ENCODE measurements at regions not wholly inside any gene's neighbourhood (a gene's known extent, or its start where the extent isn't known, plus 50 kb on each side); places are given as distances from the start of the nearest gene placed in this dataset.
A peak's percentile ranks its signal among the peaks of the same experiment; 100 is the strongest.
"Not testable (repeated sequence)": the region's sequence is repeated elsewhere in the genome, so short reads cannot be mapped to it uniquely, and the experiment has no call there.

GRCh38 chr13:87981416-87981815, 310.2 kb downstream of the SLITRK5 start:
- DNase-seq (ENCODE audit: low read depth in 2 of 2) = no peak

- DNase-seq (ENCODE audit: low read depth in 2 of 2) = no peak
Observed at GRCh38 chr13:87982400-87982799, 311.2 kb downstream of the SLITRK5 start.

GRCh38 chr13:87986639-87987250, 315.6 kb downstream of the SLITRK5 start:
- DNase-seq (ENCODE audit: low read depth in 2 of 2) = no peak

- DNase-seq (ENCODE audit: low read depth in 2 of 2) = no peak
Observed at GRCh38 chr13:87998081-87998480, 326.9 kb downstream of the SLITRK5 start.

GRCh38 chr13:87999240-87999700, 328.1 kb downstream of the SLITRK5 start:
- no peak for DNase-seq (ENCODE audit: low read depth in 2 of 2)

- no peak for DNase-seq (ENCODE audit: low read depth in 2 of 2)
Observed at GRCh38 chr13:87999788-88000187, 328.6 kb downstream of the SLITRK5 start.

- no peak for DNase-seq (ENCODE audit: low read depth in 2 of 2)
Observed at GRCh38 chr13:88000239-88000638, 329.1 kb downstream of the SLITRK5 start.

GRCh38 chr13:88000787-88001186, 329.6 kb downstream of the SLITRK5 start:
- DNase-seq (ENCODE audit: low read depth in 2 of 2) = no peak

- no peak for DNase-seq (ENCODE audit: low read depth in 2 of 2)
Observed at GRCh38 chr13:88005188-88005587, 334.0 kb downstream of the SLITRK5 start.

GRCh38 chr13:88014527-88014926, 343.4 kb downstream of the SLITRK5 start:
- no peak for DNase-seq (ENCODE audit: low read depth in 2 of 2)

GRCh38 chr13:88022431-88023208, 351.4 kb downstream of the SLITRK5 start:
- no peak for DNase-seq (ENCODE audit: low read depth in 2 of 2)

GRCh38 chr13:88026241-88026640, 355.1 kb downstream of the SLITRK5 start:
- no peak for DNase-seq (ENCODE audit: low read depth in 2 of 2)

- no peak for DNase-seq (ENCODE audit: low read depth in 2 of 2)
Observed at GRCh38 chr13:88031980-88032559, 360.9 kb downstream of the SLITRK5 start.

- DNase-seq (ENCODE audit: low read depth in 2 of 2) = not testable (repeated sequence)
Observed at GRCh38 chr13:88036205-88036604, 365.0 kb downstream of the SLITRK5 start.

GRCh38 chr13:88042489-88042888, 371.3 kb downstream of the SLITRK5 start:
- no peak for DNase-seq (ENCODE audit: low read depth in 2 of 2)

- DNase-seq (ENCODE audit: low read depth in 2 of 2) = no peak
Observed at GRCh38 chr13:88051746-88052482, 380.7 kb downstream of the SLITRK5 start.

GRCh38 chr13:88063741-88064140, 392.6 kb downstream of the SLITRK5 start:
- DNase-seq (ENCODE audit: low read depth in 2 of 2) = no peak

- no peak for DNase-seq (ENCODE audit: low read depth in 2 of 2)
Observed at GRCh38 chr13:88066847-88067246, 395.7 kb downstream of the SLITRK5 start.

GRCh38 chr13:88068316-88068715, 397.1 kb downstream of the SLITRK5 start:
- DNase-seq (ENCODE audit: low read depth in 2 of 2) = no peak

- DNase-seq (ENCODE audit: low read depth in 2 of 2) = peak in 1 of 2 donors; percentile 1
Observed at GRCh38 chr13:88068975-88069374, 397.8 kb downstream of the SLITRK5 start.

GRCh38 chr13:88071371-88071770, 400.2 kb downstream of the SLITRK5 start:
- no peak for DNase-seq (ENCODE audit: low read depth in 2 of 2)

- no peak for DNase-seq (ENCODE audit: low read depth in 2 of 2)
Observed at GRCh38 chr13:88074794-88075510, 403.8 kb downstream of the SLITRK5 start.

All from activated CD4-positive, alpha-beta T cell treated with anti-CD3 and anti-CD28 coated beads for 24 hours (primary cell).